Peyer's patch (tissue), 4 donors: ENCODE measurements at regions not wholly inside any gene's neighbourhood (a gene's known extent, or its start where the extent isn't known, plus 50 kb on each side); places are given as distances from the start of the nearest gene placed in this dataset.

Source experiments
- DNase-seq, 3 donors: peaks; one replicate each; pipeline ENCODE4 v3.0.0-alpha.2; 2017 to 2019
- H3K27ac ChIP-seq, 4 donors: fragments of 200-600 bp; sonication (generic); one replicate each; pipeline ENCODE4 v1.5.1; 2016 to 2019
- H3K27me3 ChIP-seq, 2 donors: fragments of 200-600 bp; sonication (generic); one replicate each; pipeline ENCODE4 v1.5.1; 2019
- H3K36me3 ChIP-seq, 3 donors: fragments of 200-600 bp; sonication (generic); one replicate each; pipeline ENCODE4 v1.5.1; 2016 to 2019
- H3K4me1 ChIP-seq, 4 donors: fragments of 200-600 bp; sonication (generic); one replicate each; pipeline ENCODE4 v1.5.1; 2016 to 2019
- H3K4me3 ChIP-seq, 4 donors: fragments of 200-600 bp; sonication (generic); 1 replicate in 3 of 4; 2 replicates in 1 of 4; pipeline ENCODE4 v1.5.1; 2016 to 2019; ENCODE audit warnings: mild to moderate bottlenecking in 1 of 4
- H3K9me3 ChIP-seq, 4 donors: fragments of 200-600 bp; sonication (generic); one replicate each; pipeline ENCODE4 v1.5.1; 2016 to 2019; ENCODE audit warnings: mild to moderate bottlenecking in 1 of 4
- CTCF ChIP-seq, 6 experiments: fragments of 450-650 bp in 4 of 6; fragments of 200-600 bp in 2 of 6; sonication (generic) in 1 of 6; IDR thresholded peaks; one replicate each; pipeline ENCODE4 v1.5.1; 2017 to 2019; ENCODE audit warnings: antibody characterized with exemption in 6 of 6, mild to moderate bottlenecking in 3 of 6, moderate library complexity in 1 of 6
- POLR2A ChIP-seq, 2 donors: fragments of 450-650 bp; IDR thresholded peaks; one replicate each; pipeline ENCODE4 v1.5.1; 2017; ENCODE audit warnings: antibody characterized with exemption in 2 of 2, mild to moderate bottlenecking in 2 of 2, moderate library complexity in 2 of 2

GRCh38 chr9:88925481-88925880 is 65.8 kb upstream of the S1PR3 start:
- Histone ChIP-seq H3K27me3 (no peaks in the 10 kb centered on the region), H3K4me3 (no peak overlapping the region), H3K27ac (no peak overlapping the region), H3K4me1 (peaks cover 0 to 6% (median 0%) of the 10 kb centered on the region in 4 donors), H3K9me3 (no peaks in the 10 kb centered on the region), H3K36me3 (no peaks in the 10 kb centered on the region)
- DNase-seq = no peak
- TF ChIP-seq CTCF (IDR thresholded peaks at IDR 0.05) (no peak), POLR2A (IDR thresholded peaks at IDR 0.05) (no peak)

DNA sequence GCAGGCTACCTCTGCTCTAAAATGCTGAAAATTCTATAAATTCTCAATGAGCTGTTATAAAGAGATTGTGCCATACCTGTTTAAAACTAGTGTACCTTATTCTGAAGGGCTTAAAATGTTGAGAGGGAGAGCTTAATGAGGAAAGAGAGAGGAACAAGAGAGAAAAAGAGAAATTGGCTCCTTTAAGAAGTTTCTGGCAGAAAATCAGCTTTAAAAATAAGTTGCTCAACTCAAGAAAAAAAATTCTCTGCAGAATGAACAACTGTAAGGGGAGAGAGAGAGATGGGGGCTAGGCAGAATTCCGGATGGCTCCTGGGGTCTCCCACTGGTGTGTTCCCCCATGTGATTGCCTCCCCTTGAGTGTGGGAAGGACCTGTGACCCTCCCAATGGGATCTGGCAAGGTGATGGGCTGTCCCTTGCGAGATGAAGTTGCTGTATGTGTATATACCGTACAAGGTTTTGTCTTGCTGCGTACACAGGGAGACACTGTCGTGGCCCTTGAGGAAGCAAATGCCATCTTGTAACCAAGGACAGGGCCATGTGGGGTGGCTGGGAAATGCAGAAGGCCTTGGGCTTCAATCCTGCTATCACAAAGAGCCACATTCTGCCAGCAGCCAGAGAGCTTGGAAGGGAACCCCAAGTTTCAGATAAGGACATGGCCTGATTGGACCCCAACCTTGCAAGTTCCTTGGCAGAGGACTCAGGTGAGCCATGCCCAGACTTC is 64.3 kb upstream of the S1PR3 start:
- no peaks in the 10 kb centered on the region for H3K9me3 ChIP-seq
- H3K4me3 ChIP-seq = no peak overlapping the region
- H3K4me1 ChIP-seq = peaks cover 0 to 6% (median 0%) of the 10 kb centered on the region in 4 donors
- TF ChIP-seq CTCF (IDR thresholded peaks at IDR 0.05) (no peak), POLR2A (IDR thresholded peaks at IDR 0.05) (no peak)
- no peak for DNase-seq
- no peaks in the 10 kb centered on the region for H3K27me3 ChIP-seq
- no peaks in the 10 kb centered on the region for H3K36me3 ChIP-seq
- H3K27ac ChIP-seq = no peak overlapping the region

DNA sequence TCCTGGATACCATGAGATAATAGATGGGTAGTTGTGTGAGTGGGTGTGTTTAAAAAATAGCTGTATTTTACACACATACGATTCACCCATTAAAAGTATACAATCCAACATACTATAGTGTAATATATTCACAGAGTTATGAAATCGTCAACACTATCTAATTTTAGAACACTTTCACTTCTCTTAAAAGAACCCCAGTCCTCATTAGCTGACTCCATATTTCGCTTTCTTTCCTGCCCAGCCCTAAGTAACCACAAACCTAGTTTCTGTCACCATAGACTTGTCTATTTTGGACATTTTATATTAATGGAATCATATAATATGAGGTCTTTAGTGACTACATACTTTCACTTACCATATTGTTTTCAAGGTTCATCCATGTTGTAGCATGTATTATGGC is 63.8 kb upstream of the S1PR3 start:
- Histone ChIP-seq H3K27me3 (no peaks in the 10 kb centered on the region), H3K4me3 (no peak overlapping the region), H3K36me3 (no peaks in the 10 kb centered on the region), H3K9me3 (no peaks in the 10 kb centered on the region), H3K4me1 (peaks cover 0 to 6% (median 0%) of the 10 kb centered on the region in 4 donors), H3K27ac (no peak overlapping the region)
- TF ChIP-seq CTCF (IDR thresholded peaks at IDR 0.05) = no peak
- no peak for TF ChIP-seq POLR2A (IDR thresholded peaks at IDR 0.05)
- no peak for DNase-seq

- no peaks in the 10 kb centered on the region for H3K9me3 ChIP-seq
- no peaks in the 10 kb centered on the region for H3K27me3 ChIP-seq
- H3K4me1 ChIP-seq = peaks cover 0 to 6% (median 0%) of the 10 kb centered on the region in 4 donors
- no peak for DNase-seq
- TF ChIP-seq POLR2A (IDR thresholded peaks at IDR 0.05) (no peak), CTCF (IDR thresholded peaks at IDR 0.05) (no peak)
- no peaks in the 10 kb centered on the region for H3K36me3 ChIP-seq
- no peak overlapping the region for H3K4me3 ChIP-seq
- H3K27ac ChIP-seq = no peak overlapping the region
Observed at GRCh38 chr9:88930716-88931115, 60.6 kb upstream of the S1PR3 start.

- no peak for DNase-seq
Observed at GRCh38 chr9:88932766-88933165, 58.5 kb upstream of the S1PR3 start.

More at GRCh38 chr9:88932766-88933165, 58.5 kb upstream of the S1PR3 start:
- Histone ChIP-seq H3K4me1 (no peaks in the 10 kb centered on the region), H3K4me3 (no peak overlapping the region), H3K9me3 (no peaks in the 10 kb centered on the region), H3K27ac (no peak overlapping the region), H3K27me3 (no peaks in the 10 kb centered on the region), H3K36me3 (no peaks in the 10 kb centered on the region)
- TF ChIP-seq CTCF (IDR thresholded peaks at IDR 0.05) (no peak), POLR2A (IDR thresholded peaks at IDR 0.05) (no peak)
